Fibroblast of lung (primary cell): ENCODE measurements at regions not wholly inside any gene's neighbourhood (a gene's known extent, or its start where the extent isn't known, plus 50 kb on each side); places are given as distances from the start of the nearest gene placed in this dataset.

ENCODE experiments used
- DNase-seq, 2 donors: peaks; one replicate each; pipeline versions ENCODE4 v3.0.0 to v3.0.0-alpha.2; 2010; ENCODE audit warnings: low read depth in 2 of 2
- H2AFZ ChIP-seq: 2 replicates; pipeline ENCODE4 v1.5.1; 2012; ENCODE audit warnings: low read length, control low read depth, inconsistent platforms
- H3K27ac ChIP-seq: 2 replicates; pipeline ENCODE4 v1.5.1; 2011; ENCODE audit warnings: low read length, control low read depth; ENCODE audit not compliant: insufficient read depth
- H3K27me3 ChIP-seq: 2 replicates; pipeline ENCODE4 v1.5.1; 2011; ENCODE audit warnings: mild to moderate bottlenecking, low read length; ENCODE audit not compliant: control insufficient read depth, insufficient read depth
- H3K36me3 ChIP-seq: 2 replicates; pipeline ENCODE4 v1.5.1; 2011; ENCODE audit warnings: low read length; ENCODE audit not compliant: control insufficient read depth, insufficient read depth
- H3K4me1 ChIP-seq: 2 replicates; pipeline ENCODE4 v1.5.1; 2011; ENCODE audit warnings: low read length; ENCODE audit not compliant: control insufficient read depth, insufficient read depth; ENCODE audit errors: extremely low read depth
- H3K4me2 ChIP-seq: 2 replicates; pipeline ENCODE4 v1.5.1; 2011; ENCODE audit warnings: low read length, control low read depth; ENCODE audit not compliant: insufficient read depth; ENCODE audit errors: extremely low read depth
- H3K4me3 ChIP-seq, 4 experiments: fragments of 200-600 bp in 1 of 4; sonication (generic) in 1 of 4; replicated peaks in 1 of 4; 2 replicates each; pipeline ENCODE4 v1.5.1; 2011 to 2016; ENCODE audit warnings: low read length in 4 of 4, low read depth in 3 of 4, mild to moderate bottlenecking in 3 of 4, control low read depth in 2 of 4, inconsistent platforms in 1 of 4, mixed read lengths in 1 of 4; ENCODE audit not compliant: insufficient read depth in 1 of 4; ENCODE audit errors: control extremely low read depth in 1 of 4
- H3K79me2 ChIP-seq: 2 replicates; pipeline ENCODE4 v1.5.1; 2012; ENCODE audit warnings: mild to moderate bottlenecking, low read length, inconsistent platforms; ENCODE audit not compliant: control insufficient read depth, insufficient read depth
- H3K9ac ChIP-seq: 2 replicates; pipeline ENCODE4 v1.5.1; 2011; ENCODE audit warnings: mild to moderate bottlenecking, low read length, control low read depth; ENCODE audit not compliant: insufficient read depth
- H3K9me3 ChIP-seq: 2 replicates; pipeline ENCODE4 v1.5.1; 2012; ENCODE audit warnings: low read depth, low read length; ENCODE audit not compliant: control insufficient read depth, insufficient read depth
- H4K20me1 ChIP-seq: 2 replicates; pipeline ENCODE4 v1.5.1; 2011; ENCODE audit warnings: low read length; ENCODE audit not compliant: control insufficient read depth, insufficient read depth; ENCODE audit errors: extremely low read depth
- EZH2 ChIP-seq: IDR thresholded peaks from 2 replicates; pipeline ENCODE4 v1.5.1; 2012; ENCODE audit warnings: low read length, control low read depth, mild to moderate bottlenecking; ENCODE audit errors: missing control alignments
- TF ChIP-seq, protein P1 (sequence below), 2 donors: IDR thresholded peaks in 1 of 2; conservative IDR thresholded peaks in 1 of 2; 1 replicate in 1 of 2; 2 replicates in 1 of 2; pipeline ENCODE4 v1.5.1; 2011 to 2012; ENCODE audit warnings: low read length in 2 of 2, control low read depth in 1 of 2, inconsistent platforms in 1 of 2, low read depth in 1 of 2, mild to moderate bottlenecking in 1 of 2

DNA sequence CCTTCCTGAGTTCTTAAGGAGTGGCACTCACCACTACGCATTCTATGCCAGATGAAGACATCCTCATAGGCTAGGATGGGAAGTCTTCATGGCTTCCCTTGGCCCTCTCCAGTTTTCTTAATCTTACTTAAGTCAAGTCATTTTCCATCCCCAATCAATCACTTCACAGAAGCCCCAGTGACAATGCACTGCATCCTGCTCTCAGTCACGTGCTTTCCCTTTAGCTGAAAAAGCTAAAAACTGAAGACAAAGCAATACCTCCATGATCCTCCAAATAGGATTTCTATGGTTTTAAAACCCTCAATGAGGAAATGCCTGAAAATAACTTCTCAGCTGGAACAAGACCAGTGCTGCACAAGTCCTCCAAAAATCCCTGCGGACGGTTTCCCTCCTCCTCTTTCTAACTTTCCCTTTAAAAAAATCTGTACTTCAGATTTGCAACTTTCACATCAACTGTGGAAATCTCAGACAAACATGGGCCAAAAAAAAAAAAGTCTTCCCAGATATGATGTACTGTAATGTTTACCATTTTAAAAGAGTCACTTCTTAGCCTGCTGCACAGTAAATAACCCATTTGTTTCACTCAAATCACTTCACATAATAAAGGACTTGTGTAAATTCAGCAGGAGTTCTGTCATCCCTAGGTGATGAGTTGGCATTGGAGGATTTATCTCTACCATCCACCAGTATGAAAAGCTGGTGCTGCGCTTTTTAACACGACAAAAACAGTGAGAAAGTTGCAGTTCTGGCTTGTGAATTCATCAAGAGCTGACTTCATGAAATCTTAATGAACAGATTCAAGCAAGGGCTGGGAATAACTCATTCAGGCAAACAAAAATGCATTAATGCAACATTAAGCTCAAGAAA is 590.0 kb upstream of the NOX3 start:
- Histone ChIP-seq H3K27ac (no peak overlapping the region), H3K79me2 (no peaks in the 10 kb centered on the region), H3K4me2 (no peak overlapping the region), H2AFZ (no peak overlapping the region), H4K20me1 (no peaks in the 10 kb centered on the region), H3K4me3 (no peak overlapping the region), H3K4me1 (no peaks in the 10 kb centered on the region), H3K9ac (no peak overlapping the region), H3K9me3 (no peaks in the 10 kb centered on the region), H3K27me3 (no peaks in the 10 kb centered on the region), H3K36me3 (no peaks in the 10 kb centered on the region)
- DNase-seq = no peak
- TF ChIP-seq EZH2 = no peak
- TF ChIP-seq, protein P1, sequence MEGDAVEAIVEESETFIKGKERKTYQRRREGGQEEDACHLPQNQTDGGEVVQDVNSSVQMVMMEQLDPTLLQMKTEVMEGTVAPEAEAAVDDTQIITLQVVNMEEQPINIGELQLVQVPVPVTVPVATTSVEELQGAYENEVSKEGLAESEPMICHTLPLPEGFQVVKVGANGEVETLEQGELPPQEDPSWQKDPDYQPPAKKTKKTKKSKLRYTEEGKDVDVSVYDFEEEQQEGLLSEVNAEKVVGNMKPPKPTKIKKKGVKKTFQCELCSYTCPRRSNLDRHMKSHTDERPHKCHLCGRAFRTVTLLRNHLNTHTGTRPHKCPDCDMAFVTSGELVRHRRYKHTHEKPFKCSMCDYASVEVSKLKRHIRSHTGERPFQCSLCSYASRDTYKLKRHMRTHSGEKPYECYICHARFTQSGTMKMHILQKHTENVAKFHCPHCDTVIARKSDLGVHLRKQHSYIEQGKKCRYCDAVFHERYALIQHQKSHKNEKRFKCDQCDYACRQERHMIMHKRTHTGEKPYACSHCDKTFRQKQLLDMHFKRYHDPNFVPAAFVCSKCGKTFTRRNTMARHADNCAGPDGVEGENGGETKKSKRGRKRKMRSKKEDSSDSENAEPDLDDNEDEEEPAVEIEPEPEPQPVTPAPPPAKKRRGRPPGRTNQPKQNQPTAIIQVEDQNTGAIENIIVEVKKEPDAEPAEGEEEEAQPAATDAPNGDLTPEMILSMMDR (conservative IDR thresholded peaks at IDR 0.05 in 1 of 2, IDR thresholded peaks at IDR 0.05 in 1 of 2; ENCODE audit: low read depth in 1 of 2, low read length in 2 of 2) = no peak

DNA sequence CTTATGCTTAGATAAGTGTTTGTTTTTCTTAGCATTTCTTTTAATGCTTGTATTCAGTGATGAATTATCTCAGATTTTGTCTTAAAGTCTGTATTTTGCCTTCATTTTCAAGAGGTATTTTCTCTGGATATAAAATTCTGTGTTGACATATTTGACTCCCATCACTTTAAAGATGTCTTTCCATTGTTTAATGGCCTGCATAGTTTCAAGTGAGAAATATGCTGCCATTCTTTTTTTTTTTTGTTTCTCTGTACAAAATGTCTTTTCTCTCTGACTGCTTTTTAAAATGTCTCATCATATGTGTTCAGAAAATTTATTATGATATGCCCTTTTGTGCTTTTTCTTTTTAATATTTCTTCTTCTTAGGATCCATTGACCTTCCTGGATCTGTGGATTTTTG is 578.0 kb upstream of the NOX3 start:
- Histone ChIP-seq H3K4me2 (no peak overlapping the region), H3K79me2 (no peaks in the 10 kb centered on the region), H3K4me1 (no peaks in the 10 kb centered on the region), H3K27me3 (no peaks in the 10 kb centered on the region), H3K9me3 (no peaks in the 10 kb centered on the region), H4K20me1 (no peaks in the 10 kb centered on the region), H3K4me3 (no peak overlapping the region), H2AFZ (no peak overlapping the region), H3K36me3 (no peaks in the 10 kb centered on the region), H3K27ac (no peak overlapping the region), H3K9ac (no peak overlapping the region)
- TF ChIP-seq EZH2 = no peak
- TF ChIP-seq, protein P1 (conservative IDR thresholded peaks at IDR 0.05 in 1 of 2, IDR thresholded peaks at IDR 0.05 in 1 of 2; ENCODE audit: low read depth in 1 of 2, low read length in 2 of 2) = no peak
- DNase-seq = no peak

DNA sequence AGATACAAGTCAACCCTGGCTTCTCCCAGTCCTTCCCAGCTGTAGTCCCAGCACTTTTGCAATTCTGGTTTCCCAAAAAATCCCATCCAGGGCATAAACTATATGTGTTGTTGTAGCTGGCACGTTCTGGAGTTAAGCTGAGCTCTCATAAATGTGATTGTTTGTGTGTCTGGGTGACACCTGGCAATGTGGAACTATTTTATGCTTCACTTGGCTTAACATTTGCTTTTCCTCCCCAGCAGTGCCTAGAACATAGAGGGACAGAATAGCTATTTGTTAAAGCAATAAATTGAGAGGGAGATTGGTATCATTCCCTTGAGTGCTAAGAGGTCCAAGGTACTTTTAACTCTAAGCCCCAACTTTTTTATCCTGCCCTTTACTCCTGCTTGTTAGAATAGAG is 575.9 kb upstream of the NOX3 start:
- no peaks in the 10 kb centered on the region for H4K20me1 ChIP-seq
- DNase-seq = no peak
- no peak overlapping the region for H3K27ac ChIP-seq
- no peaks in the 10 kb centered on the region for H3K36me3 ChIP-seq
- H3K9ac ChIP-seq = no peak overlapping the region
- H3K27me3 ChIP-seq = no peaks in the 10 kb centered on the region
- no peaks in the 10 kb centered on the region for H3K4me1 ChIP-seq
- TF ChIP-seq EZH2 = no peak
- TF ChIP-seq, protein P1 (conservative IDR thresholded peaks at IDR 0.05 in 1 of 2, IDR thresholded peaks at IDR 0.05 in 1 of 2; ENCODE audit: low read depth in 1 of 2, low read length in 2 of 2) = no peak
- no peaks in the 10 kb centered on the region for H3K9me3 ChIP-seq
- H3K4me2 ChIP-seq = no peak overlapping the region
- H2AFZ ChIP-seq = no peak overlapping the region
- no peaks in the 10 kb centered on the region for H3K79me2 ChIP-seq
- H3K4me3 ChIP-seq = no peak overlapping the region
